HG03378 (cell line): ENCODE measurements at regions not wholly inside any gene's neighbourhood (a gene's known extent, or its start where the extent isn't known, plus 50 kb on each side); places are given as distances from the start of the nearest gene placed in this dataset.

ENCODE experiments used
- ATAC-seq: cut with Tn5 transposase; IDR thresholded peaks from one replicate; pipeline ENCODE4 v1.9.1; 2021; ENCODE audit warnings: mild to moderate bottlenecking, moderate library complexity; ENCODE audit not compliant: unreplicated experiment

GRCh38 chr6:1123386-1124375, 188.2 kb upstream of the FOXQ1 start:
- ATAC-seq = no peak

- ATAC-seq = no peak
These were observed 189.8 kb upstream of the FOXQ1 start for GRCh38 chr6:1122083-1122482.

GRCh38 chr6:1118287-1118647, 193.6 kb upstream of the FOXQ1 start:
- ATAC-seq = no peak

GRCh38 chr6:1117530-1118286, 194.2 kb upstream of the FOXQ1 start:
- ATAC-seq = no peak

- no peak for ATAC-seq
These were observed 195.7 kb upstream of the FOXQ1 start for GRCh38 chr6:1116149-1116548.

- ATAC-seq = no peak
These were observed 197.9 kb upstream of the FOXQ1 start for GRCh38 chr6:1113916-1114540.

- no peak for ATAC-seq
These were observed 200.5 kb upstream of the FOXQ1 start for GRCh38 chr6:1111361-1111760.

GRCh38 chr6:1110941-1111349, 201.0 kb upstream of the FOXQ1 start:
- ATAC-seq = no peak

- no peak for ATAC-seq
These were observed 201.7 kb upstream of the FOXQ1 start for GRCh38 chr6:1110164-1110563.

- ATAC-seq = no peak
These were observed 202.8 kb upstream of the FOXQ1 start for GRCh38 chr6:1109134-1109533.

GRCh38 chr6:1108198-1108597, 203.7 kb upstream of the FOXQ1 start:
- no peak for ATAC-seq

GRCh38 chr6:1107578-1107977, 204.3 kb upstream of the FOXQ1 start:
- no peak for ATAC-seq

GRCh38 chr6:1105833-1106400, 206.0 kb upstream of the FOXQ1 start:
- no peak for ATAC-seq

- no peak for ATAC-seq
These were observed 206.8 kb upstream of the FOXQ1 start for GRCh38 chr6:1104988-1105670.

GRCh38 chr6:1103945-1104623, 207.8 kb upstream of the FOXQ1 start:
- no peak for ATAC-seq

GRCh38 chr6:1103021-1103420, 208.9 kb upstream of the FOXQ1 start:
- no peak for ATAC-seq

GRCh38 chr6:1100269-1100668, 211.6 kb upstream of the FOXQ1 start:
- no peak for ATAC-seq

GRCh38 chr6:1099264-1099663, 212.6 kb upstream of the FOXQ1 start:
- ATAC-seq = no peak

- no peak for ATAC-seq
These were observed 214.7 kb upstream of the FOXQ1 start for GRCh38 chr6:1096967-1097765.
